Ovary (tissue), 3 donors: ENCODE measurements at regions not wholly inside any gene's neighbourhood (a gene's known extent, or its start where the extent isn't known, plus 50 kb on each side); places are given as distances from the start of the nearest gene placed in this dataset.

Experiments used
- EP300 ChIP-seq: sonication (generic); formaldehyde crosslinking; IDR thresholded peaks from one replicate; pipeline ENCODE4 v1.6.1; 2017; ENCODE audit warnings: antibody characterized with exemption
- POLR2A ChIP-seq: fragments of 450-650 bp; IDR thresholded peaks from one replicate; pipeline ENCODE4 v1.6.1; 2017; ENCODE audit warnings: antibody characterized with exemption, mild to moderate bottlenecking, moderate library complexity
- TF ChIP-seq, protein P1 (sequence below), 3 donors: fragments of 450-650 bp in 2 of 3; fragments of 200-600 bp in 1 of 3; IDR thresholded peaks; one replicate each; pipeline versions ENCODE4 v1.5.1 to v1.8.0; 2016 to 2022; ENCODE audit warnings: antibody characterized with exemption in 3 of 3, mild to moderate bottlenecking in 1 of 3
- donor health status: DM: no; HTN: no; CAD: no.

DNA sequence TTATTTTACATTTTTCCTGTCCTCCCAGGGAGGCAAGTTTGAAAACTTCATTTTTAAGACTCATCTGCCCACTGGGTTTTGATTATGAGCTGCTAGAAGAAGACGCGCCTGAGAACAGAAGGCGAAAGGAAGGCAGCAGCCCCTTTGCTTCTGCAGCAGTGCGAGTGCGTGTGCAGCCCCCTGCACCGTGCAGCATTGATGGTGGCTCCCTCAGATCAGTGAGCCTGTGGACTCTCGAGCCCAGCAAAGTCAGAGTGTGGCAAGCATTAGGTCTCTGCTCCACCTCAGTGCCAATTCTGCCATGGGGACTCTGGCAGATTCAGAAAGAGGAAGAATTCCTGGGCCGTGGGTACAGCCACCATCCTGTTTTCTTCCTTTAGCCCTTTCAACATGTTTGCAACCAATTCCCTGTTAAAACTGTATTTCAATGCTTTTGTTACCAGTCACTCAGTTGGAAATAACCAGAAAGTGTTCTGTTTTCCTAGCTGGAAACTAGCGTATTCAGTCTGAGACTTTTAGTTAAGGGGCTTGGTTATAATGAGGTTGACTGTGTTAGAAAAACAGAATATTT is 134.8 kb upstream of the OGFRL1 start:
- TF ChIP-seq, protein P1, sequence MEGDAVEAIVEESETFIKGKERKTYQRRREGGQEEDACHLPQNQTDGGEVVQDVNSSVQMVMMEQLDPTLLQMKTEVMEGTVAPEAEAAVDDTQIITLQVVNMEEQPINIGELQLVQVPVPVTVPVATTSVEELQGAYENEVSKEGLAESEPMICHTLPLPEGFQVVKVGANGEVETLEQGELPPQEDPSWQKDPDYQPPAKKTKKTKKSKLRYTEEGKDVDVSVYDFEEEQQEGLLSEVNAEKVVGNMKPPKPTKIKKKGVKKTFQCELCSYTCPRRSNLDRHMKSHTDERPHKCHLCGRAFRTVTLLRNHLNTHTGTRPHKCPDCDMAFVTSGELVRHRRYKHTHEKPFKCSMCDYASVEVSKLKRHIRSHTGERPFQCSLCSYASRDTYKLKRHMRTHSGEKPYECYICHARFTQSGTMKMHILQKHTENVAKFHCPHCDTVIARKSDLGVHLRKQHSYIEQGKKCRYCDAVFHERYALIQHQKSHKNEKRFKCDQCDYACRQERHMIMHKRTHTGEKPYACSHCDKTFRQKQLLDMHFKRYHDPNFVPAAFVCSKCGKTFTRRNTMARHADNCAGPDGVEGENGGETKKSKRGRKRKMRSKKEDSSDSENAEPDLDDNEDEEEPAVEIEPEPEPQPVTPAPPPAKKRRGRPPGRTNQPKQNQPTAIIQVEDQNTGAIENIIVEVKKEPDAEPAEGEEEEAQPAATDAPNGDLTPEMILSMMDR (IDR thresholded peaks at IDR 0.05) = no peak
- TF ChIP-seq POLR2A = no peak
- TF ChIP-seq EP300 = no peak
